ENCODE measurements at regions not wholly inside any gene's neighbourhood (a gene's known extent, or its start where the extent isn't known, plus 50 kb on each side); places are given as distances from the start of the nearest gene placed in this dataset.

GRCh38 chr7:134374291-134374690, 57.6 kb upstream of the SLC35B4 start:
- Mint-ChIP-seq H3K36me3 (no peaks in the 10 kb centered on the region), H3K27me3 (ENCODE audit: insufficient read depth, low read depth) (peaks cover 6% of the 10 kb centered on the region), H3K27ac (no peak overlapping the region), H3K4me3 (no peak overlapping the region), H3K4me1 (peaks cover 12% of the 10 kb centered on the region), H3K9me3 (peaks cover 2% of the 10 kb centered on the region)
- Histone ChIP-seq H3K9ac (no peak overlapping the region), H3K4me1 (no peaks in the 10 kb centered on the region), H3K4me2 (no peak overlapping the region), H3K27me3 (no peaks in the 10 kb centered on the region), H4K20me1 (ENCODE audit: low read depth) (no peaks in the 10 kb centered on the region), H3K36me3 (no peaks in the 10 kb centered on the region), H3K4me3 (no peak overlapping the region), H3F3A (ENCODE audit: low read depth) (no peaks in the 10 kb centered on the region), H3K9me3 (ENCODE audit: low read depth) (no peaks in the 10 kb centered on the region), H3K27ac (no peak overlapping the region), H2AFZ (replicated peaks) (no peak overlapping the region), H3K79me2 (ENCODE audit: low read depth) (no peaks in the 10 kb centered on the region)
- no peak for TF ChIP-seq CTCF (IDR thresholded peaks at IDR 0.05)
- TF ChIP-seq EZH2phosphoT487 (IDR thresholded peaks at IDR 0.05) = no peak
- no peak for TF ChIP-seq EZH2 (IDR thresholded peaks at IDR 0.05)
- DNase-seq (ENCODE audit: low spot score) = no peak

GRCh38 chr7:134372858-134373257, 56.1 kb upstream of the SLC35B4 start:
- no peak overlapping the region for H3K27ac ChIP-seq
- no peaks in the 10 kb centered on the region for H3K27me3 ChIP-seq
- no peaks in the 10 kb centered on the region for H3F3A ChIP-seq (ENCODE audit: low read depth)
- H3K9ac ChIP-seq = no peak overlapping the region
- no peaks in the 10 kb centered on the region for H3K4me1 ChIP-seq
- H3K4me2 ChIP-seq = no peak overlapping the region
- H3K9me3 ChIP-seq (ENCODE audit: low read depth) = no peaks in the 10 kb centered on the region
- peaks cover 10% of the 10 kb centered on the region for H3K27me3 Mint-ChIP-seq (ENCODE audit: insufficient read depth, low read depth)
- H3K36me3 Mint-ChIP-seq = no peaks in the 10 kb centered on the region
- H3K36me3 ChIP-seq = no peaks in the 10 kb centered on the region
- H3K4me3 Mint-ChIP-seq = no peak overlapping the region
- H3K4me1 Mint-ChIP-seq = peaks cover 12% of the 10 kb centered on the region
- DNase-seq (ENCODE audit: low spot score) = no peak
- no peaks in the 10 kb centered on the region for H3K79me2 ChIP-seq (ENCODE audit: low read depth)
- TF ChIP-seq EZH2phosphoT487 (IDR thresholded peaks at IDR 0.05) (no peak), CTCF (IDR thresholded peaks at IDR 0.05) (no peak), EZH2 (IDR thresholded peaks at IDR 0.05) (no peak)
- no peak overlapping the region for H3K4me3 ChIP-seq
- H4K20me1 ChIP-seq (ENCODE audit: low read depth) = no peaks in the 10 kb centered on the region
- H3K27ac Mint-ChIP-seq = no peak overlapping the region
- H3K9me3 Mint-ChIP-seq = peaks cover 2% of the 10 kb centered on the region
- H2AFZ ChIP-seq (replicated peaks) = no peak overlapping the region

GRCh38 chr7:134371971-134372370, 55.2 kb upstream of the SLC35B4 start:
- no peak for TF ChIP-seq EZH2 (IDR thresholded peaks at IDR 0.05)
- no peak for TF ChIP-seq CTCF (IDR thresholded peaks at IDR 0.05)
- no peak for TF ChIP-seq EZH2phosphoT487 (IDR thresholded peaks at IDR 0.05)
- Histone ChIP-seq H3K27me3 (no peaks in the 10 kb centered on the region), H3K27ac (no peak overlapping the region), H3F3A (ENCODE audit: low read depth) (no peaks in the 10 kb centered on the region), H3K9me3 (ENCODE audit: low read depth) (no peaks in the 10 kb centered on the region), H3K4me3 (no peak overlapping the region), H3K36me3 (no peaks in the 10 kb centered on the region), H4K20me1 (ENCODE audit: low read depth) (no peaks in the 10 kb centered on the region), H3K79me2 (ENCODE audit: low read depth) (no peaks in the 10 kb centered on the region), H3K9ac (no peak overlapping the region), H3K4me1 (no peaks in the 10 kb centered on the region), H2AFZ (replicated peaks) (no peak overlapping the region), H3K4me2 (no peak overlapping the region)
- DNase-seq (ENCODE audit: low spot score) = no peak
- H3K27me3 Mint-ChIP-seq (ENCODE audit: insufficient read depth, low read depth) = peaks cover 10% of the 10 kb centered on the region
- H3K4me1 Mint-ChIP-seq = peaks cover 12% of the 10 kb centered on the region
- no peaks in the 10 kb centered on the region for H3K36me3 Mint-ChIP-seq
- H3K9me3 Mint-ChIP-seq = peaks cover 2% of the 10 kb centered on the region
- peak overlapping the region; percentile 22 for H3K27ac Mint-ChIP-seq
- no peak overlapping the region for H3K4me3 Mint-ChIP-seq
